D721Med (cell line): ENCODE measurements at regions not wholly inside any gene's neighbourhood (a gene's known extent, or its start where the extent isn't known, plus 50 kb on each side); places are given as distances from the start of the nearest gene placed in this dataset.

ENCODE experiments used
- DNase-seq: peaks from one replicate; pipeline ENCODE4 v3.0.0; 2011; ENCODE audit warnings: low spot score; ENCODE audit not compliant: insufficient read length
- FAIRE-seq: peaks from 2 replicates; lab custom pipeline; 2011; peaks lifted over from hg19 to GRCh38; lab: Jason Lieb, UNC
- TF ChIP-seq, protein P1 (sequence below): IDR thresholded peaks from 2 replicates; pipeline ENCODE4 v1.5.1; 2012; ENCODE audit warnings: mild to moderate bottlenecking, control low read depth; ENCODE audit not compliant: insufficient read depth; ENCODE audit errors: missing control alignments

DNA sequence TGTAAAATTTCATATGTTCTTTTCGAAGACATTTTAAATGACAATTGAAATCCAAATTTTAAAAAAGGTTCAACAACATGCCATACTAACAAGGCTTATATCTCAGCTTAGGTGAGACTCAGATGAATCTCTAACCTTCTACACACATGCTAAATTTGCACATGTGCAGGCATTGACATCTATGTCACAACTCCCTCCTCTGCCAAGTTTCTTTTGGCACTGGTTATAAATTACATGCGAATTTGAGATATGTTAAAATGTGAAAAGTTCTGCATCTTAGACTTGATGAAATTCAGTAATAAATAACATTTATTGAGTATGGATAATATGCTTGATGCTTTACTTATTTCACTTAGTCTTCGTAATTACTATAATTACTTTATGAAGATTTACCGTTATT lies 234.3 kb downstream of the TLE4 start:
- TF ChIP-seq, protein P1, sequence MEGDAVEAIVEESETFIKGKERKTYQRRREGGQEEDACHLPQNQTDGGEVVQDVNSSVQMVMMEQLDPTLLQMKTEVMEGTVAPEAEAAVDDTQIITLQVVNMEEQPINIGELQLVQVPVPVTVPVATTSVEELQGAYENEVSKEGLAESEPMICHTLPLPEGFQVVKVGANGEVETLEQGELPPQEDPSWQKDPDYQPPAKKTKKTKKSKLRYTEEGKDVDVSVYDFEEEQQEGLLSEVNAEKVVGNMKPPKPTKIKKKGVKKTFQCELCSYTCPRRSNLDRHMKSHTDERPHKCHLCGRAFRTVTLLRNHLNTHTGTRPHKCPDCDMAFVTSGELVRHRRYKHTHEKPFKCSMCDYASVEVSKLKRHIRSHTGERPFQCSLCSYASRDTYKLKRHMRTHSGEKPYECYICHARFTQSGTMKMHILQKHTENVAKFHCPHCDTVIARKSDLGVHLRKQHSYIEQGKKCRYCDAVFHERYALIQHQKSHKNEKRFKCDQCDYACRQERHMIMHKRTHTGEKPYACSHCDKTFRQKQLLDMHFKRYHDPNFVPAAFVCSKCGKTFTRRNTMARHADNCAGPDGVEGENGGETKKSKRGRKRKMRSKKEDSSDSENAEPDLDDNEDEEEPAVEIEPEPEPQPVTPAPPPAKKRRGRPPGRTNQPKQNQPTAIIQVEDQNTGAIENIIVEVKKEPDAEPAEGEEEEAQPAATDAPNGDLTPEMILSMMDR = no peak
- FAIRE-seq (peak; percentile 88), DNase-seq (no peak)

DNA sequence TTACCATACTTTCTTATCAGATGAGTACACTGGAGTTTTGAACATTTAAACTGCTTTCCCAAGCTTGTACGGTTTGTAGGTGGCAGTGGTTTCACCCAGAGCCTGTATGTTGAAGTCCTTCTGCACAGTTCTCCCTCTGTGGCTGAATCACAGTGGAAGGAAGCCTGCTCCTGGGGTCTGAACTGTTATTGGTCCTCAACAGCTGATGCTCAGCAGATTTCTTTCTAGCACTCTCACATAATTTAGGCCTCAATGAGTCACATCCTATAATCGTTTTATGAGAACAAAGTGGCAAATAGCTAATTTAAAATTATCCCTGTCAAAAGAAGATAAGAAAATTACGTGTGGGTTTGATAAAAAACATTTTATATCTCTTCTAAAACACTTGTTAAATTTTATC lies 229.7 kb downstream of the TLE4 start:
- TF ChIP-seq, protein P1 = no peak
- FAIRE-seq (no peak), DNase-seq (no peak)

DNA sequence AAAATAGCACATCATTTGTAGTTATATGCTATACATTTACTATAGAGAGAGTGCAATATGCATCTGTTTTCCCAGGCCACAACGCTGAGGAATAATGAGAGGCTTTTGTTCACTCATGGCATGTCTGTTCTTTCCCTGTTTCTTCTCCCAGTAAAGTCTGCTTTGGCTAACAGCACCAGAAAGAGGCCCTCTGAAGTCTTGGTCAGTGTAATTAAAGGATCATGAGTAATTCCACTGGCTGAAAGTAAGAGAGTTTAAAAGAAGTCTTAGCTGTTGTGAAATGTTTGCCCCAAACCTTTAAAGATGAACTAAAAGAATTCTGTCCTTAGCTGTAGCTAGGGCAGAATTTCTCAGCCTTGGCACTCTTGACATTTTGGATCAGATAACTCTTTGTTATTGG lies 228.8 kb downstream of the TLE4 start:
- DNase-seq = no peak
- TF ChIP-seq, protein P1 = no peak
- FAIRE-seq = no peak

DNA sequence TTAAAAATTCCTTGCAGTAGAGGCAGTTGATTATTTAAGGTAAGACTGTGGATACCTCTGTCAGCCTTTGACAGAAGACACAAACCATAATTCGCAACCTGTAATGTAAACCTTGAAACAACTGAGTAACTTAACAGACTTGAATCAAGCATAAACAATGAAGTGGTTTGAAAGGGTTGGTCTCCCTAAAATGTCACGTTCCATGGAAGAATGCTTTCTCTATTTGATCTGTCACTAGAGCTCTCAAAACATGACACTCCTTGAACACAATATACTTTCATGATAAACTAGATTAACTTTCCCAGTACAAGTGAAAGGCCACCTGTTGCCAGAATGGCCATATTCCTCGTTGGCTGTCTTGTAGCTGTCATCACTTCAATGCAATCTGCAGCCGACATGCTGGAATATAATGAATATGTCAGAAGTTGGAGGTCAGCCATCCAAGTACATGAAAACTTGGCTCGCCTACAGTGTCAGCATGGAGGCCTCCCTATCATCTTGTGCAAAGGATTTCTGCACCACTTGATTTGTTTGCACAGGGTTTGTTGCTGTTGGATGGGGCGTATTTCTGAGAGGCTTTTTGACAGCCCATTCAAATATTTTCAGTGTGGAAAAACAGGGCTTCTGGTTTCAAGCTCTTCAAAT lies 228.0 kb downstream of the TLE4 start:
- DNase-seq = no peak
- TF ChIP-seq, protein P1 = no peak
- no peak for FAIRE-seq

DNA sequence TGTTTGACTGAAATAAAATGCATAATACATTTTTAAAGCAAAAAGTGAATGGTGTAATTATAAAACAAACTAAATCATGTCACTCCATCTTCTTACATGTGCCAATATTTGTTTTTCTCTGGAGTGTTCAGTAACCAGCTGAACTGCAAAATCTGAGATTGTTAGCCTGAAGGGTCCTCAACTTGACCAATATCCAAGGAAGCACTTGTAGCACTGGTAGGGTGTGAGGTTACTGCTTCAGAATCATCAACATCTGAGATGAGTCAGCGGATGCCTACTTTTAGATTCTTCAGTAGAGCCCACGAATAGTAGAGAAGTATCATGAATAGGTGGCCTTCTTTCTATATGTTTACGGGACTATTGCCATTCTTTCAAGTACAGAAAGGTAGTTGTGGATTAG lies 226.7 kb downstream of the TLE4 start:
- DNase-seq = no peak
- FAIRE-seq = no peak
- TF ChIP-seq, protein P1 = no peak

DNA sequence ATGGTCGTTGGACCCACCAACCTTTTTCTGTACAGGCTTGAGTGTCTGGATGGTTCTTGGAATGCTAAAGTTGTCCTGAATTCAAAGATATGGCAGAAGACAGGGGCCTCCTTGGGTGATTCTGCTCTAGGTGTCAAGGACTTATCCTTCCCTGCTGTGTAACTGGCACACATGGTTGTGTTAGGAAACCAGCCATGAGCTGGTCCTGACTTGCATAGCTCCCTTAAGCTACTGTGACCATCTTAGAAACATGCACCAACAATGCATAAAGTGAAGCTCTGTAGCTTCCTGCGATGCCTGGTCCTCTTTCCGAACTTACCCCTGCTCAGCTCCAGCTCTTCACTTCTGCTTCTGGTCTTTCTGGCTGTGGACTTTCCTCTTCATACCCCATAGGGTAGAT lies 224.6 kb downstream of the TLE4 start:
- no peak for DNase-seq
- FAIRE-seq = no peak
- TF ChIP-seq, protein P1 = no peak

DNA sequence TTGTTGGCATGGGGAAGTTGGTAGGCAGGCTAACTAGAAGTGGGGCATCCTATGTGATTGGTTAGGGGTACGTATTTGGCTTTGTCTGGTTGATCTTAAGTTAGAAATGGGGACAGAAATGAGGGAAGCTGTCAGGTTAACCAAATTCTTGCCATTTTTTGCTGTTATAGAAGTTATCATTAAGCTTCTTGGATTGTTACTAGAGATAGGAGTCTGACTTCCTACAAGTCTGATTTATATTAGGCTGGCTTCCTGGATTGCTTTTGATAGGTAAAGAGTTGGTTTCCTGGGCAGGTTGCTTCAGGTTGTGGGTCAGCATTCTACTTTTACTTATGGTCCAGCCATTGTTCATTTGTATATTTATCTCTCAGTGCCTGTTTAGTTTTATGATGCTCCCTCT lies 216.9 kb downstream of the TLE4 start:
- TF ChIP-seq, protein P1 = no peak
- no peak for DNase-seq
- FAIRE-seq = no peak
